Suprapubic skin (tissue), 3 donors: ENCODE measurements at regions not wholly inside any gene's neighbourhood (a gene's known extent, or its start where the extent isn't known, plus 50 kb on each side); places are given as distances from the start of the nearest gene placed in this dataset.

Experiments used
- CTCF ChIP-seq, 2 donors: fragments of 200-600 bp in 1 of 2; fragments of 450-650 bp in 1 of 2; sonication (generic) in 1 of 2; IDR thresholded peaks; one replicate each; pipeline ENCODE4 v1.5.1; 2016 to 2019; ENCODE audit warnings: antibody characterized with exemption in 2 of 2, mild to moderate bottlenecking in 1 of 2, moderate library complexity in 1 of 2
- EP300 ChIP-seq: sonication (generic); formaldehyde crosslinking; IDR thresholded peaks from one replicate; pipeline ENCODE4 v1.6.1; 2017; ENCODE audit warnings: antibody characterized with exemption
- POLR2A ChIP-seq, 2 donors: fragments of 450-650 bp; IDR thresholded peaks; one replicate each; pipeline ENCODE4 v1.6.1; 2017; ENCODE audit warnings: antibody characterized with exemption in 2 of 2, mild to moderate bottlenecking in 2 of 2, moderate library complexity in 2 of 2

- no peak for TF ChIP-seq EP300
- TF ChIP-seq POLR2A (IDR thresholded peaks at IDR 0.05), result no peak
- TF ChIP-seq CTCF (IDR thresholded peaks at IDR 0.05), result no peak
Observed at GRCh38 chr12:12003609-12004008, 67.1 kb upstream of the BCL2L14 start.
